GM12878 (cell line): ENCODE measurements at regions not wholly inside any gene's neighbourhood (a gene's known extent, or its start where the extent isn't known, plus 50 kb on each side); places are given as distances from the start of the nearest gene placed in this dataset.

Experiments used
- ATAC-seq: fragments of 200-7000 bp; cut with Tn5 transposase; 3 replicates; pipeline ENCODE4 v1.9.1; 2020; ENCODE audit warnings: mild to moderate bottlenecking, moderate library complexity
- BruUV-seq: library from RNA; stranded (reverse); fragments of 400-500 nt; replicated peaks from 2 replicates; lab custom pipeline; 2021; lab: Mats Ljungman, UMichigan
- CTCF ChIA-PET: fragments of 300-600 bp; sonication (Branson Sonifier 250); formaldehyde crosslinking; extraction: SDS; loops from one replicate; lab custom pipeline; 2021; ENCODE audit warnings: inconsistent platforms; lab: Yijun Ruan, JAX
- POLR2A ChIA-PET: fragments of 350-600 bp; formaldehyde crosslinking; extraction: SDS; loops from one replicate; lab custom pipeline; 2021; ENCODE audit warnings: inconsistent platforms; lab: Charles Lee
- RAD21 ChIA-PET: fragments of 300-600 bp; sonication (Branson Sonifier 250); formaldehyde crosslinking; loops from one replicate; lab custom pipeline; 2023; ENCODE audit warnings: antibody characterized with exemption; ENCODE audit not compliant: unreplicated experiment; lab: Charles Lee
- SMC1A ChIA-PET: fragments of 300-600 bp; sonication (Branson Sonifier 250); formaldehyde crosslinking; loops from one replicate; lab custom pipeline; 2023; ENCODE audit not compliant: unreplicated experiment, uncharacterized antibody; lab: Charles Lee
- DNase-seq: peaks from one replicate; pipeline ENCODE4 v3.0.0-alpha.2; 2011; ENCODE audit warnings: low read depth, low spot score
- FAIRE-seq: peaks from 3 replicates; lab custom pipeline; 2011; peaks lifted over from hg19 to GRCh38; lab: Jason Lieb, UNC
- H2AFZ ChIP-seq: 2 replicates; pipeline ENCODE4 v1.6.0; 2011; ENCODE audit warnings: low read depth, low read length, control low read depth; ENCODE audit not compliant: control insufficient read depth
- H3K27ac ChIP-seq: 2 replicates; pipeline ENCODE4 v1.5.1; 2011; ENCODE audit warnings: control low read depth; ENCODE audit not compliant: control insufficient read depth, insufficient read depth
- H3K27me3 ChIP-seq, 2 experiments: replicated peaks in 1 of 2; 2 replicates each; pipeline versions ENCODE4 v1.6.0 to v1.6.1; 2011; ENCODE audit warnings: low read length in 1 of 2; ENCODE audit not compliant: control insufficient read depth in 2 of 2, insufficient read depth in 2 of 2
- H3K36me3 ChIP-seq, 2 experiments: 2 replicates each; pipeline ENCODE4 v1.5.1; 2011; ENCODE audit warnings: low read length in 1 of 2; ENCODE audit not compliant: control insufficient read depth in 2 of 2, insufficient read depth in 2 of 2
- H3K4me1 ChIP-seq: 2 replicates; pipeline ENCODE4 v1.6.1; 2011; ENCODE audit warnings: mild to moderate bottlenecking, low read length, moderate library complexity, mixed read lengths; ENCODE audit not compliant: control insufficient read depth, insufficient read depth
- H3K4me2 ChIP-seq: 2 replicates; pipeline ENCODE4 v1.6.0; 2011; ENCODE audit warnings: control low read depth; ENCODE audit not compliant: control insufficient read depth, insufficient read depth
- H3K4me3 ChIP-seq: fragments of 200-600 bp; sonication (generic); 2 replicates; pipeline ENCODE4 v1.5.1; 2016
- H3K79me2 ChIP-seq: 2 replicates; pipeline ENCODE4 v1.6.0; 2011; ENCODE audit warnings: low read length; ENCODE audit not compliant: control insufficient read depth, insufficient read depth
- H3K9ac ChIP-seq: 2 replicates; pipeline ENCODE4 v1.8.0; 2011; ENCODE audit warnings: low read length, control low read depth, mixed read lengths; ENCODE audit not compliant: control insufficient read depth, insufficient read depth
- H3K9me3 ChIP-seq: replicated peaks from 3 replicates; pipeline ENCODE4 v1.5.1; 2011; ENCODE audit warnings: mild to moderate bottlenecking, low read length; ENCODE audit not compliant: control insufficient read depth, insufficient read depth
- H4K20me1 ChIP-seq: 2 replicates; pipeline ENCODE4 v1.6.0; 2011; ENCODE audit not compliant: control insufficient read depth, insufficient read depth
- CREB1 ChIP-seq: IDR thresholded peaks from 2 replicates; pipeline ENCODE4 v1.6.1; 2012; ENCODE audit warnings: low read depth, mild to moderate bottlenecking, inconsistent platforms
- FOS ChIP-seq: IDR thresholded peaks from 3 replicates; pipeline ENCODE4 v1.6.1; 2011; ENCODE audit warnings: borderline replicate concordance; ENCODE audit not compliant: insufficient read length; ENCODE audit errors: extremely low read depth
- KAT2A ChIP-seq: conservative IDR thresholded peaks from 2 replicates; pipeline ENCODE4 v1.6.1; 2011; ENCODE audit warnings: low read depth, low read length; ENCODE audit not compliant: control insufficient read depth
- KDM1A ChIP-seq: fragments of 200-600 bp; sonication (generic); IDR thresholded peaks from 2 replicates; pipeline ENCODE4 v1.6.1; 2016; ENCODE audit warnings: borderline replicate concordance
- MAX ChIP-seq: IDR thresholded peaks from 2 replicates; pipeline ENCODE4 v1.6.1; 2012; ENCODE audit warnings: low read depth, low read length, improper control_type of control experiment
- NFIC ChIP-seq: IDR thresholded peaks from 2 replicates; pipeline ENCODE4 v1.6.1; 2012; ENCODE audit warnings: low read depth, mild to moderate bottlenecking, inconsistent platforms, low read length, moderate library complexity
- NFYA ChIP-seq: IDR thresholded peaks from 2 replicates; pipeline ENCODE4 v1.6.1; 2011; ENCODE audit warnings: low read depth, mild to moderate bottlenecking, low read length, improper control_type of control experiment, borderline replicate concordance
- NRF1 ChIP-seq: conservative IDR thresholded peaks from 2 replicates; pipeline ENCODE4 v1.6.1; 2011; ENCODE audit warnings: mild to moderate bottlenecking, low read depth, low read length, improper control_type of control experiment
- RELA ChIP-seq: fragments of 450-650 bp; IDR thresholded peaks from 2 replicates; pipeline ENCODE4 v1.8.0; 2014; ENCODE audit warnings: borderline replicate concordance; ENCODE audit not compliant: partially characterized antibody
- SIN3A ChIP-seq: IDR thresholded peaks from 2 replicates; pipeline ENCODE4 v1.6.1; 2012; ENCODE audit warnings: low read depth, low read length, improper control_type of control experiment
- YBX1 ChIP-seq: fragments of 450-650 bp; IDR thresholded peaks from 2 replicates; pipeline ENCODE4 v1.6.1; 2016; ENCODE audit warnings: antibody characterized with exemption
- WGBS: methylation state at CpG from one replicate; pipeline ENCODE4 v1.1.6; 2016; ENCODE audit warnings: low lambda C conversion rate; ENCODE audit not compliant: insufficient replicate concordance, insufficient coverage; ENCODE audit errors: missing lambda C conversion rate; 5-methylcytosine and 5-hydroxymethylcytosine counted together
- in situ Hi-C: fragments of 300-500 bp; cut with MboI; formaldehyde crosslinking; loops from 9 replicates; pipeline ENCODE4 v1.14.3; 2018; ENCODE audit warnings: mixed read lengths
- intact Hi-C: fragments of 100-400 bp; cut with micrococcal nuclease; formaldehyde crosslinking; loops from one replicate; pipeline ENCODE4 v1.14.2; 2022; ENCODE audit not compliant: unreplicated experiment

DNA sequence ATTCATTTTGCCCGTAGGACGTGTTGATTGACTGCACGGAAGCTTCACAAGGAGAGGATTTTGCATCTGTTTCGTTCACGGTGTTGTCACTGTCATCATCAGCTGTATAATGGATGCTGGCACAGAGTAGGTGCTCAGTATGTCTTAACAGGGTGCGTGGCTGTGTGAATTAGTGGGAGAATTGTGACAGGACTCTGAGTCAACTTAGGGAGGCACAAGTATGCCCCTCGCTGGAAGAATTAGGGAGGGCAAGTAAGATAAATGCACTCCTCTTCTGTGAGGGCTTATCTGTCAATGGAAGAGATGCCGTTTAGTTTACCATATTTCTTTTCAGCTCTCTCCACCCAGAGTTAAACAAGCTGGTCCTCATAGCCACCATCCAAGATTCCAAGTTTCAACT, 107.2 kb downstream of the TRIML1 start:
- Histone ChIP-seq H3K27me3 (no peaks in the 10 kb centered on the region), H3K4me1 (no peaks in the 10 kb centered on the region), H4K20me1 (no peaks in the 10 kb centered on the region), H3K4me2 (no peak overlapping the region), H3K9me3 (no peaks in the 10 kb centered on the region), H2AFZ (no peak overlapping the region), H3K27ac (no peak overlapping the region), H3K36me3 (no peaks in the 10 kb centered on the region), H3K9ac (no peak overlapping the region), H3K79me2 (no peaks in the 10 kb centered on the region), H3K4me3 (no peak overlapping the region)
- SMC1A ChIA-PET = no interaction called here
- no TSS peak for BruUV-seq
- CTCF ChIA-PET = no interaction called here
- POLR2A ChIA-PET = no interaction called here
- no peak for FAIRE-seq
- no peak for DNase-seq
- RAD21 ChIA-PET = no interaction called here
- ATAC-seq = no peak
- 15% methylated on average over 8 of the region's 8 CpGs for WGBS
- in situ Hi-C loops (no loop called here), intact Hi-C loops (no loop called here)
- TF ChIP-seq KAT2A (no peak), NFYA (no peak), FOS (no peak), MAX (no peak)

DNA sequence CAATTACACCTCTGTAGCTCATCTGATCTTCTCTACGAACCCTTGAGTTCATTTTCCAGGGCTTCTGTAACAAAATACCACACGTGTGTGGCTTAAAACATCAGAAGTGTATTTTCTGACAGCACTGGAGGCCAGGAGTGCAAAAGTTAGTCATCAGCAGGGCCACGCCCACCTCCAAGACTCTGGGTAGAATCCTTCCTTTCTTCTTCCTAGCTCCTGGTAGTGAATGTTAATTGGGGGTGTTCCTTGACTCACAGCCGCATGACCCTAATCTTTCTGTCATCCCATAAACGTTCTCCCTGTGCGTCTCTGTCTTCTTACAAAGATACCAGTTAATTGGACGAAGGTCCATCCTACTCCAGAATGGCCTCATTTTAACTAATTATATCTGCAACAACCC, 115.0 kb downstream of the TRIML1 start:
- Histone ChIP-seq H3K9me3 (no peaks in the 10 kb centered on the region), H2AFZ (no peak overlapping the region), H3K27me3 (no peaks in the 10 kb centered on the region), H3K4me1 (no peaks in the 10 kb centered on the region), H3K9ac (no peak overlapping the region), H3K36me3 (no peaks in the 10 kb centered on the region), H4K20me1 (no peaks in the 10 kb centered on the region), H3K79me2 (no peaks in the 10 kb centered on the region), H3K4me2 (no peak overlapping the region), H3K4me3 (no peak overlapping the region), H3K27ac (no peak overlapping the region)
- intact Hi-C loops = no loop called here
- FAIRE-seq (no peak), ATAC-seq (no peak), DNase-seq (no peak)
- CTCF ChIA-PET = no interaction called here
- RAD21 ChIA-PET = no interaction called here
- 21% methylated on average over 7 of the region's 7 CpGs for WGBS
- POLR2A ChIA-PET = no interaction called here
- no peak for TF ChIP-seq KDM1A
- TF ChIP-seq SIN3A = no peak
- TF ChIP-seq RELA = no peak
- no peak for TF ChIP-seq NRF1
- no peak for TF ChIP-seq YBX1
- TF ChIP-seq NFIC = no peak
- TF ChIP-seq CREB1 = no peak
- no TSS peak for BruUV-seq
- SMC1A ChIA-PET = interaction anchor here (1.1 kb wide), 1 partner anchor 10 kb away, joined by 4 read pairs; no protein-coding TSS in a partner anchor
- in situ Hi-C loops = no loop called here
